H1 (cell line): ENCODE measurements at regions not wholly inside any gene's neighbourhood (a gene's known extent, or its start where the extent isn't known, plus 50 kb on each side); places are given as distances from the start of the nearest gene placed in this dataset.

Experiments
- CTCF ChIA-PET: fragments of 300-600 bp; sonication (Branson Sonifier 250); formaldehyde crosslinking; loops from one replicate; lab custom pipeline; 2021; ENCODE audit not compliant: partially characterized antibody; lab: Charles Lee
- POLR2A ChIA-PET: fragments of 300-600 bp; sonication (Branson Sonifier 250); formaldehyde crosslinking; loops from one replicate; lab custom pipeline; 2021; ENCODE audit warnings: inconsistent platforms; ENCODE audit not compliant: partially characterized antibody; lab: Charles Lee
- DNase-seq, 2 experiments: peaks; one replicate each; pipeline versions ENCODE4 v3.0.0 to v3.0.0-alpha.2; 2010 to 2022; ENCODE audit warnings: low spot score in 2 of 2, low read depth in 1 of 2, mixed read lengths in 1 of 2
- FAIRE-seq: peaks from 2 replicates; lab custom pipeline; 2011; peaks lifted over from hg19 to GRCh38; lab: Jason Lieb, UNC
- H2AFZ ChIP-seq: 2 replicates; pipeline ENCODE4 v1.8.1; 2012; ENCODE audit warnings: low read length, inconsistent platforms
- H2AK5ac ChIP-seq: 2 replicates; pipeline ENCODE4 v1.6.1; 2013; ENCODE audit warnings: low read depth, low read length
- H2BK120ac ChIP-seq: replicated peaks from 2 replicates; pipeline ENCODE3; 2013; ENCODE audit warnings: low read depth, low read length, inconsistent platforms
- H2BK12ac ChIP-seq: 2 replicates; pipeline ENCODE4 v1.6.1; 2013; ENCODE audit warnings: low read depth, low read length
- H2BK15ac ChIP-seq: 2 replicates; pipeline ENCODE4 v1.6.1; 2013; ENCODE audit warnings: low read length
- H2BK20ac ChIP-seq: 2 replicates; pipeline ENCODE4 v1.6.1; 2013; ENCODE audit warnings: low read length
- H2BK5ac ChIP-seq: 2 replicates; pipeline ENCODE4 v1.6.1; 2013; ENCODE audit warnings: low read depth, low read length
- H3K14ac ChIP-seq: 2 replicates; pipeline ENCODE4 v1.6.1; 2013; ENCODE audit warnings: inconsistent platforms; ENCODE audit not compliant: insufficient read length
- H3K18ac ChIP-seq: 2 replicates; pipeline ENCODE4 v1.6.1; 2013; ENCODE audit warnings: low read length; ENCODE audit errors: extremely low read depth
- H3K23ac ChIP-seq: 2 replicates; pipeline ENCODE4 v1.6.1; 2013; ENCODE audit warnings: inconsistent platforms; ENCODE audit not compliant: insufficient read length
- H3K23me2 ChIP-seq: 2 replicates; pipeline ENCODE4 v1.6.1; 2013; ENCODE audit warnings: low read depth, low read length
- H3K27ac ChIP-seq: 2 replicates; pipeline ENCODE4 v1.6.1; 2011; ENCODE audit warnings: low read depth, low read length, inconsistent platforms
- H3K27me3 ChIP-seq, 4 experiments: replicated peaks in 1 of 4; 1 replicate in 1 of 4; 2 replicates in 3 of 4; pipeline versions ENCODE4 v1.6.1 to v1.8.1; 2011 to 2013; ENCODE audit warnings: low read length in 3 of 4, mild to moderate bottlenecking in 3 of 4, inconsistent platforms in 2 of 4, mixed read lengths in 2 of 4, moderate library complexity in 1 of 4; ENCODE audit not compliant: control insufficient read depth in 3 of 4, insufficient read depth in 3 of 4; ENCODE audit errors: extremely low read depth in 1 of 4
- H3K36me3 ChIP-seq, 4 experiments: 2 replicates each; pipeline versions ENCODE4 v1.6.1 to v1.8.1; 2011 to 2013; ENCODE audit warnings: mild to moderate bottlenecking in 4 of 4, low read length in 3 of 4, moderate library complexity in 2 of 4, control low read depth in 1 of 4, inconsistent platforms in 1 of 4; ENCODE audit not compliant: insufficient read depth in 4 of 4, control insufficient read depth in 2 of 4
- H3K4ac ChIP-seq: replicated peaks from 2 replicates; pipeline ENCODE3; 2013; ENCODE audit warnings: low read length, low read depth, mixed read lengths, inconsistent platforms; ENCODE audit not compliant: insufficient read length
- H3K4me1 ChIP-seq, 4 experiments: replicated peaks in 1 of 4; 1 replicate in 1 of 4; 2 replicates in 3 of 4; pipeline versions ENCODE4 v1.6.1 to v1.8.1; 2011 to 2013; ENCODE audit warnings: low read length in 3 of 4, inconsistent platforms in 2 of 4, mixed read lengths in 1 of 4; ENCODE audit not compliant: insufficient read depth in 4 of 4, control insufficient read depth in 3 of 4
- H3K4me2 ChIP-seq, 2 experiments: 2 replicates each; pipeline versions ENCODE4 v1.6.1 to v1.8.1; 2011 to 2013; ENCODE audit warnings: low read depth in 2 of 2, low read length in 2 of 2, control low read depth in 1 of 2, inconsistent platforms in 1 of 2, mild to moderate bottlenecking in 1 of 2; ENCODE audit not compliant: insufficient read depth in 1 of 2
- H3K4me3 ChIP-seq, 4 experiments: fragments of 200-600, 300-600 bp in 1 of 4; sonication (generic), shearing (Covaris generic), sonication (Bioruptor Twin) in 1 of 4; 2 replicates each; pipeline versions ENCODE4 v1.5.1 to v1.8.1; 2011 to 2016; ENCODE audit warnings: low read length in 4 of 4, low read depth in 3 of 4, control low read depth in 2 of 4, inconsistent platforms in 2 of 4, mild to moderate bottlenecking in 2 of 4, mixed read lengths in 1 of 4, moderate library complexity in 1 of 4; ENCODE audit not compliant: insufficient read depth in 2 of 4; ENCODE audit errors: extremely low read depth in 1 of 4
- H3K56ac ChIP-seq: replicated peaks from 2 replicates; pipeline ENCODE3; 2013; ENCODE audit warnings: low read depth, mild to moderate bottlenecking, mixed read lengths, low read length, inconsistent platforms; ENCODE audit not compliant: insufficient read length
- H3K79me1 ChIP-seq: 2 replicates; pipeline ENCODE4 v1.6.1; 2013; ENCODE audit warnings: low read depth, low read length, control low read depth
- H3K79me2 ChIP-seq, 2 experiments: 2 replicates each; pipeline versions ENCODE4 v1.6.1 to v1.8.1; 2012 to 2013; ENCODE audit warnings: low read length in 2 of 2, mild to moderate bottlenecking in 2 of 2, inconsistent platforms in 1 of 2; ENCODE audit not compliant: insufficient read depth in 2 of 2, control insufficient read depth in 1 of 2
- H3K9ac ChIP-seq, 4 experiments: replicated peaks in 1 of 4; 1 replicate in 1 of 4; 2 replicates in 3 of 4; pipeline versions ENCODE4 v1.6.1 to v1.8.1; 2011 to 2013; ENCODE audit warnings: low read depth in 3 of 4, low read length in 3 of 4, control low read depth in 2 of 4, mild to moderate bottlenecking in 2 of 4, moderate library complexity in 2 of 4, inconsistent platforms in 1 of 4; ENCODE audit errors: extremely low read depth in 1 of 4
- H3K9me3 ChIP-seq, 2 experiments: 2 replicates each; pipeline versions ENCODE4 v1.6.1 to v1.8.1; 2012 to 2013; ENCODE audit warnings: mild to moderate bottlenecking in 2 of 2, moderate library complexity in 2 of 2, control low read depth in 1 of 2, inconsistent platforms in 1 of 2, low read depth in 1 of 2, low read length in 1 of 2, mixed read lengths in 1 of 2; ENCODE audit not compliant: insufficient read depth in 2 of 2
- H4K20me1 ChIP-seq, 2 experiments: replicated peaks in 1 of 2; 2 replicates each; pipeline versions ENCODE3 to v1.8.1; 2011 to 2013; ENCODE audit warnings: inconsistent platforms in 2 of 2, low read length in 2 of 2, mild to moderate bottlenecking in 1 of 2; ENCODE audit not compliant: insufficient read depth in 2 of 2, control insufficient read depth in 1 of 2
- H4K5ac ChIP-seq: 2 replicates; pipeline ENCODE4 v1.6.1; 2013; ENCODE audit warnings: low read length, low read depth, mixed read lengths, inconsistent platforms; ENCODE audit not compliant: insufficient read length
- H4K8ac ChIP-seq: 2 replicates; pipeline ENCODE4 v1.8.0; 2013; ENCODE audit warnings: mild to moderate bottlenecking, moderate library complexity, low read length, inconsistent platforms; ENCODE audit not compliant: insufficient read depth; ENCODE audit errors: extremely low read depth
- H4K91ac ChIP-seq: replicated peaks from 2 replicates; pipeline ENCODE3; 2013; ENCODE audit warnings: low read length, mixed read lengths, inconsistent platforms; ENCODE audit not compliant: insufficient read length
- CEBPB ChIP-seq: IDR thresholded peaks from 2 replicates; pipeline ENCODE4 v1.6.1; 2012; ENCODE audit warnings: low read depth, low read length
- GABPA ChIP-seq: IDR thresholded peaks from 2 replicates; pipeline ENCODE4 v1.6.1; 2011; ENCODE audit warnings: mild to moderate bottlenecking, low read length, moderate library complexity, borderline replicate concordance; ENCODE audit not compliant: insufficient read depth
- HDAC2 ChIP-seq, 2 experiments: fragments of 300-600 bp in 1 of 2; sonication (generic) in 1 of 2; IDR thresholded peaks; 2 replicates each; pipeline ENCODE4 v1.6.1; 2011 to 2012; ENCODE audit warnings: low read depth in 2 of 2, low read length in 2 of 2, mild to moderate bottlenecking in 2 of 2, moderate library complexity in 2 of 2, borderline replicate concordance in 1 of 2, inconsistent platforms in 1 of 2
- JUND ChIP-seq: IDR thresholded peaks from 2 replicates; pipeline ENCODE4 v1.6.1; 2011; ENCODE audit warnings: mild to moderate bottlenecking, improper control_type of control experiment, low read length
- KDM5A ChIP-seq: fragments of 200-600 bp; IDR thresholded peaks from 2 replicates; pipeline ENCODE4 v1.7.1; 2012; ENCODE audit warnings: mild to moderate bottlenecking, low read length, inconsistent platforms, mixed read lengths
- NRF1 ChIP-seq: IDR thresholded peaks from 2 replicates; pipeline ENCODE4 v1.6.1; 2011; ENCODE audit warnings: mild to moderate bottlenecking, low read depth, low read length, improper control_type of control experiment
- PHF8 ChIP-seq: fragments of 200-600 bp; sonication (generic); conservative IDR thresholded peaks from 2 replicates; pipeline ENCODE4 v1.7.1; 2012; ENCODE audit warnings: low read depth, mild to moderate bottlenecking, inconsistent platforms, low read length, moderate library complexity
- POU5F1 ChIP-seq: IDR thresholded peaks from 2 replicates; pipeline ENCODE4 v1.6.1; 2011; ENCODE audit warnings: low read depth, mild to moderate bottlenecking, low read length, moderate library complexity
- RBBP5 ChIP-seq: IDR thresholded peaks from 2 replicates; pipeline ENCODE4 v1.7.1; 2012; ENCODE audit warnings: low read depth, mild to moderate bottlenecking, inconsistent platforms, low read length, moderate library complexity, borderline replicate concordance
- TEAD4 ChIP-seq: IDR thresholded peaks from 2 replicates; pipeline ENCODE4 v1.6.1; 2012; ENCODE audit warnings: low read depth, low read length, inconsistent platforms, mixed read lengths
- ZNF274 ChIP-seq: IDR thresholded peaks from 2 replicates; pipeline ENCODE4 v1.7.0; 2012; ENCODE audit warnings: low read length, borderline replicate concordance; ENCODE audit errors: extremely low read depth
- WGBS, 2 experiments: shearing (Covaris generic) in 1 of 2; methylation state at CpG; one replicate each; pipeline versions ENCODE4 v1.1.6 to v1.1.7; 2013 to 2015; ENCODE audit warnings: low lambda C conversion rate in 2 of 2, mixed read lengths in 2 of 2, inconsistent platforms in 1 of 2, low coverage in 1 of 2, missing lambda C conversion rate in 1 of 2; ENCODE audit not compliant: insufficient replicate concordance in 2 of 2, insufficient coverage in 1 of 2, insufficient read length in 1 of 2; ENCODE audit errors: extremely low coverage in 1 of 2, missing lambda C conversion rate in 1 of 2; 5-methylcytosine and 5-hydroxymethylcytosine counted together

GRCh38 chr13:82627183-82627582 is 1255.1 kb downstream of the SLITRK1 start:
- Histone ChIP-seq H2AK5ac (no peak overlapping the region), H3K23me2 (no peaks in the 10 kb centered on the region), H4K5ac (no peak overlapping the region), H2BK20ac (no peak overlapping the region)
- CTCF ChIA-PET: interaction anchor here (1.3 kb wide), 1 partner anchor 28 kb away, joined by 3 read pairs; no protein-coding TSS in a partner anchor
- TF ChIP-seq PHF8 (no peak), RBBP5 (no peak), CEBPB (no peak), JUND (no peak), KDM5A (no peak), GABPA (no peak), NRF1 (no peak), ZNF274 (no peak), POU5F1 (no peak), TEAD4 (no peak), HDAC2 (IDR thresholded peaks at IDR 0.05; ENCODE audit: borderline replicate concordance in 1 of 2, low read depth in 2 of 2, low read length in 2 of 2) (no peak)
- TF ChIP-seq, all 59 proteins: peak for 0
- Histone ChIP-seq H3K9ac (no peak overlapping the region), H3K79me2 (no peaks in the 10 kb centered on the region), H2BK15ac (no peak overlapping the region), H3K27ac (no peak overlapping the region), H3K18ac (no peak overlapping the region), H3K36me3 (no peaks in the 10 kb centered on the region), H4K8ac (no peak overlapping the region), H3K79me1 (no peaks in the 10 kb centered on the region), H3K9me3 (no peaks in the 10 kb centered on the region), H2BK120ac (no peak overlapping the region), H3K4me2 (no peak overlapping the region), H3K23ac (no peak overlapping the region), H3K4me1 (no peaks in the 10 kb centered on the region), H3K4me3 (no peak overlapping the region), H3K27me3 (no peaks in the 10 kb centered on the region), H4K20me1 (no peaks in the 10 kb centered on the region), H4K91ac (no peak overlapping the region), H2AFZ (no peak overlapping the region), H3K56ac (no peak overlapping the region), H3K14ac (no peak overlapping the region), H3K4ac (no peak overlapping the region), H2BK12ac (no peak overlapping the region), H2BK5ac (no peak overlapping the region)
- POLR2A ChIA-PET: no interaction called here
- WGBS, 2 experiments: 95% methylated on average over 1 of the region's 1 CpG; no CpG with 5 or more reads in 1 of the 2 experiments
- DNase-seq: no peak
- FAIRE-seq: no peak
